Astrocyte (in vitro differentiated cells and primary cell): ENCODE measurements at regions not wholly inside any gene's neighbourhood (a gene's known extent, or its start where the extent isn't known, plus 50 kb on each side); places are given as distances from the start of the nearest gene placed in this dataset.

Experiments used
- EZH2 ChIP-seq: IDR thresholded peaks from 2 replicates; pipeline ENCODE4 v1.6.1; 2012; ENCODE audit warnings: mild to moderate bottlenecking, low read length, inconsistent platforms; ENCODE audit not compliant: insufficient read depth
- TF ChIP-seq, protein P1 (sequence below): IDR thresholded peaks from 2 replicates; pipeline ENCODE4 v1.5.1; 2011; ENCODE audit warnings: low read depth, mild to moderate bottlenecking, inconsistent platforms, low read length, moderate library complexity; ENCODE audit not compliant: insufficient read depth

DNA sequence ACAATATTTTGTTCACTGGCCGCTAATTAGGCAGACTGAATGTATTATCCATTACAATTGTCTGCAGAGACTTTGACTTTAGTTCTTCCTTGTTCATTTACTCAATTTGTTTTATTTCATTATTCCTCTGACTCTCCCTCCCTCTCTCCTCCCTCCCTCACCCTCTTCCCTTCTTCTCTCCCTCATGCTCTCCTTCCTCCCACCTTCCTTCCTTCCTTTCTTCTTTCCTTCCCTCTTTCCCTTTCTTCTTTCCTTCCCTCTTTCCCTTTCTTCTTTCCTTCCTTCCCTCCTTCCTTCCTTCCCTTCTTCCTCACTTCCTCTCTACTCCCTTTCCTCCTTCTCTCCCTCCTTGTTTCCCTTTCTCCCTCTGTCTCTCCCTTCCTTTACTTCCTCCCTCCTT, 1591.0 kb upstream of the SLC10A2 start:
- TF ChIP-seq, protein P1, sequence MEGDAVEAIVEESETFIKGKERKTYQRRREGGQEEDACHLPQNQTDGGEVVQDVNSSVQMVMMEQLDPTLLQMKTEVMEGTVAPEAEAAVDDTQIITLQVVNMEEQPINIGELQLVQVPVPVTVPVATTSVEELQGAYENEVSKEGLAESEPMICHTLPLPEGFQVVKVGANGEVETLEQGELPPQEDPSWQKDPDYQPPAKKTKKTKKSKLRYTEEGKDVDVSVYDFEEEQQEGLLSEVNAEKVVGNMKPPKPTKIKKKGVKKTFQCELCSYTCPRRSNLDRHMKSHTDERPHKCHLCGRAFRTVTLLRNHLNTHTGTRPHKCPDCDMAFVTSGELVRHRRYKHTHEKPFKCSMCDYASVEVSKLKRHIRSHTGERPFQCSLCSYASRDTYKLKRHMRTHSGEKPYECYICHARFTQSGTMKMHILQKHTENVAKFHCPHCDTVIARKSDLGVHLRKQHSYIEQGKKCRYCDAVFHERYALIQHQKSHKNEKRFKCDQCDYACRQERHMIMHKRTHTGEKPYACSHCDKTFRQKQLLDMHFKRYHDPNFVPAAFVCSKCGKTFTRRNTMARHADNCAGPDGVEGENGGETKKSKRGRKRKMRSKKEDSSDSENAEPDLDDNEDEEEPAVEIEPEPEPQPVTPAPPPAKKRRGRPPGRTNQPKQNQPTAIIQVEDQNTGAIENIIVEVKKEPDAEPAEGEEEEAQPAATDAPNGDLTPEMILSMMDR, result no peak
- TF ChIP-seq EZH2, result no peak
